ENCODE measurements at regions not wholly inside any gene's neighbourhood (a gene's known extent, or its start where the extent isn't known, plus 50 kb on each side); places are given as distances from the start of the nearest gene placed in this dataset.

- TF ChIP-seq Cebpa-rat (IDR thresholded peaks at IDR 0.05): no peak
- H3K9me3 ChIP-seq: peaks cover 10% of the 10 kb centered on the region
- H3K9ac ChIP-seq: no peak overlapping the region
- no peak overlapping the region for H3K4me2 ChIP-seq
- H3K4me3 ChIP-seq: no peak overlapping the region
- no peak overlapping the region for H3K27ac ChIP-seq
- no peaks in the 10 kb centered on the region for H3K36me3 ChIP-seq
- H4K20me1 ChIP-seq: no peaks in the 10 kb centered on the region
- no peaks in the 10 kb centered on the region for H3K27me3 ChIP-seq
- H3K4me1 ChIP-seq: no peaks in the 10 kb centered on the region
Measured at GRCh38 chr9:118836891-118837290, 532.3 kb downstream of the BRINP1 start.

DNA sequence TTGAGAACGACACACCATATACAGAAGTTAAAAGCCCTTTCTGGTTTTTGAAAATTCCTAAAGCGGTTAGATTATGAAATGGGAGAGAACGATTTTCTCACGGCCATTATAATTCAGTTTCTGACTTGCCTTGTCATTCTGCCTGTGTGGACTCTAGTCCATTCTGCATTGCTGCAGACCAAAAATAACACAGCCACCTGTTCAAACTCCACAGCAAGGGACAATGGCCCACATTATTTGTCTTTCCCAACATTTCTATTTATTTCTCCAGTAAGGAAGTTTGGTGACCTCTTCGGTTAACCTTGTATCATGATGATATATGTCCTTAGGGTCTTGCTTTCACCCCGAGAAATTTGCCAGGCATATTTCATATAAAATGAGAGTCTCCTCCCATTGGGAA lies 497.7 kb downstream of the BRINP1 start:
- Histone ChIP-seq H3K27ac (no peak overlapping the region), H3K27me3 (no peaks in the 10 kb centered on the region), H3K9me3 (no peaks in the 10 kb centered on the region; the same call in 1 of the 2 replicates), H3K36me3 (no peaks in the 10 kb centered on the region), H3K4me1 (no peaks in the 10 kb centered on the region), H3K4me3 (no peak overlapping the region), H4K20me1 (no peaks in the 10 kb centered on the region), H3K9ac (no peak overlapping the region), H3K4me2 (no peak overlapping the region)
- no peak for TF ChIP-seq Cebpa-rat (IDR thresholded peaks at IDR 0.05)

DNA sequence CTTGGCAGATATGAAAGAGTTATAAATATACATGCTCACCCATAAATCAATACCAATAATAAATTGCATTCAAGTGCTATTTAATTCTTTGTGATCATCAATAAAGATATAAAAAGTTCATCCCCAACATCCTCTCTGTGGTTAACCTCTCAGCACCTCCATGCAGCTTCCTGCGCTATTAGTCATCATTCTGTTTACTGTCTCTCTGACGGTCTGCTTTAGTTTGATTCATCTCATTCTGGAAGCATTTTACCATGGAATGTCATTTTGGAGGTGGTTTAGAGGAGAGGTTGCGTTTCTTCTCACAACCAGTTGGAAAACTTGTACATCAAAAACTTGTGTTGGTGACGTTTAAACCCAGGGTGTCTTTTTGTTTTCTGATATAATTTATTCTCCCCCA lies 486.6 kb downstream of the BRINP1 start:
- H3K27me3 ChIP-seq: no peaks in the 10 kb centered on the region
- no peaks in the 10 kb centered on the region for H3K4me1 ChIP-seq
- H3K9me3 ChIP-seq: no peaks in the 10 kb centered on the region
- H4K20me1 ChIP-seq: no peaks in the 10 kb centered on the region
- no peak overlapping the region for H3K27ac ChIP-seq
- no peaks in the 10 kb centered on the region for H3K36me3 ChIP-seq
- no peak for TF ChIP-seq Cebpa-rat (IDR thresholded peaks at IDR 0.05)
- H3K9ac ChIP-seq: no peak overlapping the region
- no peak overlapping the region for H3K4me2 ChIP-seq
- no peak overlapping the region for H3K4me3 ChIP-seq

- no peaks in the 10 kb centered on the region for H3K4me1 ChIP-seq
- H3K4me3 ChIP-seq: no peak overlapping the region
- no peaks in the 10 kb centered on the region for H3K27me3 ChIP-seq
- no peaks in the 10 kb centered on the region for H4K20me1 ChIP-seq
- H3K36me3 ChIP-seq: no peaks in the 10 kb centered on the region
- H3K4me2 ChIP-seq: no peak overlapping the region
- H3K9me3 ChIP-seq: no peaks in the 10 kb centered on the region
- TF ChIP-seq Cebpa-rat (IDR thresholded peaks at IDR 0.05): no peak
- H3K27ac ChIP-seq: no peak overlapping the region
- no peak overlapping the region for H3K9ac ChIP-seq
Measured at GRCh38 chr9:118883411-118883810, 485.8 kb downstream of the BRINP1 start.

GRCh38 chr9:118891213-118891612 lies 478.0 kb downstream of the BRINP1 start:
- Histone ChIP-seq H3K27me3 (no peaks in the 10 kb centered on the region), H3K4me2 (no peak overlapping the region), H3K4me1 (no peaks in the 10 kb centered on the region), H3K9me3 (no peaks in the 10 kb centered on the region), H3K9ac (no peak overlapping the region), H3K36me3 (no peaks in the 10 kb centered on the region), H3K27ac (no peak overlapping the region), H4K20me1 (no peaks in the 10 kb centered on the region), H3K4me3 (no peak overlapping the region)
- TF ChIP-seq Cebpa-rat (IDR thresholded peaks at IDR 0.05): no peak

DNA sequence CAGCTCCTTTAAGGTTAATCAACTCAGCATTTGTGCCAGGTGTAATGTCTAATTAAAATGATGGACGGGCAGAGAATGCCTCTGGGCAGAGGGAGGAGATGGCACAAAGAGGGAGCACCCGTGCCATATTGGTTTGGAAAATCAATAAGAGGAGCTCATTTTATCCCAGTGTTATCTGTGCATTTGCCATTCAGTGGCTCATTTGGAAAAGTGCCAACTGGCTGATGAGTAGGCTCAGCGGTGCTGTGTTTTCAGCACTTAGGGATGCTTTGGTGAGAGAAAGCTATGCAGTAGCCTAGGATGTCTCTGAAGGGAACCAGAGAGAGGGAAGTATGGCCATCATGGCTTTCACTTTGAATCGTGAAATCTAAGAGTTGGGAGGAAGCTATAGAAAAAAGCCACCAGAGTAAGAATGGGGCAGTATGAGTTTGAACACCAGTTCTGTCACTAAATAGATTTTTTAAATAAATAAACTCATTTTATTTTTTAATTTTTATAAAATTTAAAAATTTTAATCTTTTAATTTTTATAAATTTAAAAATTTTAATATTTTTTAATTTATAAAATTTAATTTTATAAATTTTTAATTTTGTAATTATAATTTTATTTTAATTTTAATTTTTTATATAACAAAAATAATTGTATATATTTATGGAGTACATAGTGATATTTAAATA lies 472.8 kb downstream of the BRINP1 start:
- no peak overlapping the region for H3K4me2 ChIP-seq

DNA sequence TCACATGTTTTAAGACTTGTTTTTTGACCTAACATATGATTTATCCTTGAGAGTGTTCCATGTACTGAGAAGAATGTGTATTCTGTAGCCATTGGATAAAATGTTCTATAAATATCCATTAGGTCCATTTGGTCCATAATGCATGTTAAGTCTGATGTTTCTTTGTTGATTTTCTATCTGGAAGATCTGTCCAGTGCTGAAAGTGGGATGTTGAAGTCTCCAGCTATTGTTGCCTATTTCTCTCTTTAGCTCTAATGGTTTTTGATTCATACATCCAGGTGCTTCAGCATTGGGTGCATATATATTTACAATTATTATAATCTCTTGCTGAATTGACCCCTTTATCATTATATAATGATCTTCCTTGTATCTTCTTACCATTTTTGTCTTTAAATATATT lies 451.1 kb downstream of the BRINP1 start:
- H3K4me3 ChIP-seq: no peak overlapping the region
- TF ChIP-seq Cebpa-rat (IDR thresholded peaks at IDR 0.05): no peak
- H3K36me3 ChIP-seq: no peaks in the 10 kb centered on the region
- no peak overlapping the region for H3K4me2 ChIP-seq
- no peak overlapping the region for H3K27ac ChIP-seq
- no peaks in the 10 kb centered on the region for H4K20me1 ChIP-seq
- no peaks in the 10 kb centered on the region for H3K4me1 ChIP-seq
- no peaks in the 10 kb centered on the region; the same call in 1 of the 2 replicates for H3K9me3 ChIP-seq
- no peaks in the 10 kb centered on the region for H3K27me3 ChIP-seq
- no peak overlapping the region for H3K9ac ChIP-seq

More for the DNA sequence above, 472.8 kb downstream of the BRINP1 start:
- no peak for TF ChIP-seq Cebpa-rat (IDR thresholded peaks at IDR 0.05)
- Histone ChIP-seq H4K20me1 (no peaks in the 10 kb centered on the region), H3K27ac (no peak overlapping the region), H3K9me3 (no peaks in the 10 kb centered on the region), H3K27me3 (no peaks in the 10 kb centered on the region), H3K4me3 (no peak overlapping the region), H3K36me3 (no peaks in the 10 kb centered on the region), H3K9ac (no peak overlapping the region), H3K4me1 (no peaks in the 10 kb centered on the region)

- H3K9ac ChIP-seq: no peak overlapping the region
- no peak for TF ChIP-seq Cebpa-rat (IDR thresholded peaks at IDR 0.05)
- H3K27ac ChIP-seq: no peak overlapping the region
Measured at GRCh38 chr9:118928722-118929121, 440.5 kb downstream of the BRINP1 start.

GRCh38 chr9:118929287-118929686 lies 439.9 kb downstream of the BRINP1 start:
- no peak for TF ChIP-seq Cebpa-rat (IDR thresholded peaks at IDR 0.05)

More at GRCh38 chr9:118928722-118929121, 440.5 kb downstream of the BRINP1 start:
- no peak overlapping the region for H3K4me2 ChIP-seq
- H3K4me3 ChIP-seq: no peak overlapping the region
- H4K20me1 ChIP-seq: no peaks in the 10 kb centered on the region
- no peaks in the 10 kb centered on the region for H3K27me3 ChIP-seq
- H3K4me1 ChIP-seq: no peaks in the 10 kb centered on the region
- H3K36me3 ChIP-seq: no peaks in the 10 kb centered on the region
- no peaks in the 10 kb centered on the region for H3K9me3 ChIP-seq

GRCh38 chr9:118931941-118932340 lies 437.3 kb downstream of the BRINP1 start:
- no peaks in the 10 kb centered on the region for H3K9me3 ChIP-seq
- no peak overlapping the region for H3K4me3 ChIP-seq
- no peak overlapping the region for H3K9ac ChIP-seq
- H3K36me3 ChIP-seq: no peaks in the 10 kb centered on the region
- no peak overlapping the region for H3K27ac ChIP-seq
- no peak overlapping the region for H3K4me2 ChIP-seq
- no peaks in the 10 kb centered on the region for H4K20me1 ChIP-seq
- no peak for TF ChIP-seq Cebpa-rat (IDR thresholded peaks at IDR 0.05)
- H3K4me1 ChIP-seq: no peaks in the 10 kb centered on the region
- H3K27me3 ChIP-seq: no peaks in the 10 kb centered on the region

More at GRCh38 chr9:118929287-118929686, 439.9 kb downstream of the BRINP1 start:
- no peaks in the 10 kb centered on the region for H3K27me3 ChIP-seq
- no peaks in the 10 kb centered on the region for H3K36me3 ChIP-seq
- no peaks in the 10 kb centered on the region for H3K4me1 ChIP-seq
- no peak overlapping the region for H3K4me2 ChIP-seq
- H3K27ac ChIP-seq: no peak overlapping the region
- H3K9me3 ChIP-seq: no peaks in the 10 kb centered on the region
- no peak overlapping the region for H3K9ac ChIP-seq
- H3K4me3 ChIP-seq: no peak overlapping the region
- no peaks in the 10 kb centered on the region for H4K20me1 ChIP-seq

GRCh38 chr9:118938581-118938980 lies 430.7 kb downstream of the BRINP1 start:
- Histone ChIP-seq H3K36me3 (no peaks in the 10 kb centered on the region), H3K4me1 (no peaks in the 10 kb centered on the region), H3K27ac (no peak overlapping the region), H3K4me2 (no peak overlapping the region), H3K4me3 (no peak overlapping the region), H3K9me3 (no peaks in the 10 kb centered on the region), H4K20me1 (no peaks in the 10 kb centered on the region), H3K27me3 (no peaks in the 10 kb centered on the region), H3K9ac (no peak overlapping the region)
- no peak for TF ChIP-seq Cebpa-rat (IDR thresholded peaks at IDR 0.05)
